NCI-H526 treated with DMSO at 0.1 percent for 48 hours (cell line): ENCODE measurements at regions not wholly inside any gene's neighbourhood (a gene's known extent, or its start where the extent isn't known, plus 50 kb on each side); places are given as distances from the start of the nearest gene placed in this dataset.
"Not testable (repeated sequence)": the region's sequence is repeated elsewhere in the genome, so short reads cannot be mapped to it uniquely, and the experiment has no call there.

ENCODE experiments used
- DNase-seq: peaks from one replicate; lab custom pipeline; 2025; lab: John Stamatoyannopoulos, UW

DNA sequence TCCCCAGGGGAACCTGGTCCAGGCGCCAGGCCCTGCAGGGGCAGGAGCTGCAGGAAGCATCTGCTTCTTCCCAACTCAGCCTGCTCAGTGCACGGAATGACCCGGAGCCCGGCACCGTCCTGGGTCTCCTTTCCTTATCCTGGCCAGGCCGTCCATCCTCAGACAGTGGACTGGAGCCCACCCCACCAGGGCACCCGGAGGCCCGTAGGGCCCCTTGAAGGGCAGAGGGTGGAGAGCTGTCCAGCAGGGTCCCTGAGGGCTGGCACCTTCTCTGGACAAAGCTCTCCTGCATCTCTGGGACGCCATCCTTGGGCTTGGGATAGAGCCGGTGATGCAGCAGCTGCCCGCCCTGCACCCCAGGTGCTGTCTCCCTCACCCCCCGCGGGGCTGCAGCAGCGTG, 207.9 kb downstream of the TMEM121 start:
- not testable (repeated sequence) for DNase-seq

DNA sequence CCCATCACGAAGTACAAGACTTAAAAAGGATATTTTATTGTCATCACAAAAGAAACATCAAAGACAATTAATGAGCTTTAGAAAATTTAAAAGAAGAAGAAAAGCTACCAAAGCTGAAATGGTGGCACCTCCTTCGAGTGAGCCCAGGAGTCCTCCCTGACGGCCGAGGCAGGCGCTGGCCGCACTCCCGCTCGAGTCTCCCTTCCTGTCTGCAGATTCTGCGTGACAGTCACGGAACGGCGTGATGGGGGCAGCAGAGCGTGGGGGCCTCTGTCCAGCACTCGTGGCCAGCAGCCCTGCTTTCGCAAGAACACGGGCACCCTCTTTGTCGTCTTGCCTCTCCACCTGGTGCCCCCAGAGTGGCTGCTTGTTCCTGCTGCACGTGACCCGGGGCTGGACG, 209.9 kb downstream of the TMEM121 start:
- DNase-seq: not testable (repeated sequence)

DNA sequence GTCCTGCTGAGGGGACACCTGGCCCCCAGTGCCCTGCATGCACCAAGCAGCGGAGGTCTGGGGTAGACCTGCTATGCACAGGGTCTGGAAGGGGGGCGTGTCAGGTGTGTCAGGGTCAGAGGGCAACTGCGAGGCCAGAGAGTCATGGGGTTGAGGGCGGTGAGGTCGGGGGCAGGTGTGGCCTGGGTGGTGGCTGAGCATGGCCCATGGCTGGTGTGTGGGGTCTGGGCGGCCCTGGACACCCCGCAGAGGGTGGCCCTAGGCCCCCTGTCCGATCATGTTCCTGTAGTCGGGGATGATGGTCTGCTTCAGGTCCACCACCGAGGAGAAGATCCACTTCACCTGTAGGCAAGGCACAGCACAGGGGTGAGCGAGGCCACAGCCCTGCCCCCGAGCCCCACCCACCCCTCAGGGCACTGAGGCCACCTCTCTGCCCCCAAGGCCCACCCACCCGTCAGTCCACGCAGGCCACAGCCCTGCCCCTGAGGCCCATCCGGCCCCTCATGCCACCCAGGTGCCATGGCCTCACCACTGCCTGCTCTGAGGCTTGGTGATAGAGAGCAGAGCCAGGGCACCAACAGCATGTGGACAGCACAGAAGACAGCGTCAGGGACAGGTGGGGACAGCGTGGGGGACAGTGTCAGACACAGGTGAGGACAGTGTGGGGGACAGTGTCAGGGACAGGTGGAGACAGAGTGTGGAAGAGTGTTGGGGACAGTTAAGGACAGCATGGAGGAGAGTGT, 211.3 kb downstream of the TMEM121 start:
- DNase-seq: no peak

DNA sequence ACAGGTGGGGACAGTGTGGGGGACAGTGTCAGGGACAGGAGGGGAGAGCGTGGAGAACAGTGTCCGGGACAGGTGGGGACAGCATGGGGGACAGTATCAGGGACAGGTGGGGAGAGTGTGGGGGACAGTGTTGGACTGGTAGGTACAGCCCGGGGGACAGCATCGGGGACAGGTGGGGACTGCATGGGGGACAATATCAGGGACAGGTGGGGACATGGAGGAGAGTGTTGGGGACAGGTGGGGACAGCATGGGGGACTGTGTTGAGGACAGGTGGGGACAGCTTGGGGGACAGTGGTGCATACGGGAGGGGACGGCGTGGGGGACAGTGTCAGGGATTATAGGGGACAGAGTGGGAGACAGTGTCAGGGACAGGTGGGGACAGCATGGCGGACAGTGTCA, 212.3 kb downstream of the TMEM121 start:
- DNase-seq: no peak

DNA sequence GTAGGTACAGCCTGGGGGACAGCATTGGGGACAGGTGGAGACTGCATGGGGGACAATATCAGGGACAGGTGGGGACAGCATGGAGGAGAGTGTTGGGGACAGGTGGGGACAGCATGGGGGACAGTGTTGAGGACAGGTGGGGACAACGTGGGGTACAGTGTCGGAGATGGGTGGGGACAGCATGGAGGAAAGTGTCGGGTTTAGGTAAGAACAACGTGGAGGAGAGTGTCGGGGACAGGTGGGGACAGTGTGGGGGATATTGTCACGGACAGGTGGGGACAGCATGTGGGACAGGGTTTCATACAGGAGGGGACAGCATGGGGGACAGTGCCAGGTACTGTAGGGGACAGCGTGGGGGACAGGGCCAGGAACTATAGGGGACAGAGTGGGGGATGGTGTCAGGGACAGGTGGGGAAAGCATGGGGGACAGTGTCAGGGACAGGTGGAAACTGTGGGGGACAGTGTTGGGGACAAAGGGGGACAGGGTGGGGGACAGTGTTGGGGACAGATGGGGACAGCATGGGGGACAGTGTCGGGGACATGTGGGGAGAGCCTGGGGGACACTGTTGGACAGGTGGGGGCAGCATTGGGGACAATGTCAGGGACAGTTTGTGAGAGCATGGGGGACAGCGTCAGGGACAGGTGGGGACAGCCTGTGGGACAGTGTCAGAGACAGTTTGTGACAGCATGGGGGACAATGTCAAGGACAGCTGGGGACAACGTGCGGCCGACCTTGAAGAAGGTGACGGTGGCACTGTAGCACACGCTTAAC, 213.1 kb downstream of the TMEM121 start:
- DNase-seq: no peak

DNA sequence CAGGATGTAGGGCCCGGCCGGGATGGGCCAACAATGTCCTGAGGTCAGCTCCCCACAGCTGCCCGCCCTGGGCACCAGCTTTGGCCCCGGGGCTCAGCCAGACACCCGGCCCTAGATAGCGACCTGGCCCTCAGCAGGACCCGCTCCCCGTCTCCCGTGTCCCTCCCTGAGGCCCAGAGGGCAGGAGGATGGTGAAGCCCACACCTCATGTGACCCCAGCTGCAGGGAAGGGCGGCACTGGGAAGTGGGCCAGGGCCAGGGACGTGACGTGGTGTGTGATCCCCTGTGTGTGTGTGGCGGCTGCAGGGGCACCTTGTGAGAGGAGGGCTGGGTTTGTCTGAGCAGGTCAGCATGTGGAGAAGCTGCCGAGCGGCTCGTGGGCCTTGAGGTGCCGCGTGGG, 213.9 kb downstream of the TMEM121 start:
- DNase-seq: not testable (repeated sequence)

DNA sequence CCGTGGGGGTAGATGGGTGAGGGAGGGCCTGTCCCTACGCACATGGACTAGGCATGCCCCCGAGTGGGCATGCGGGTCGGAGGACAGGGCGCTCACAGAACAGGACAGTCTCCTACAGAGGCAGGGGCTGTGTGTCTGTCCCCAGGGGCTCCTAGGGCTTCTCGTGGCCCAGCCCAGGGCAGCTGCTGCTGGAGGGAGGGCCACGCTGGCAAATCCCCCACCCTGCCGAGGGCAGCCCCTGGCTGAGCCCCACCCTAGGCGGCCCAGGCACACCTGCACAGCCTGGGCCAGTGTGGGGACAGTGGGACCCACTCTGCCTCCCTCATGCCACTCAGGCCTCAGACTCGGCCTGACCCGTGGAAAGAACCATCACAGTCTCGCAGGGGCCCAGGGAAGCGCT, 214.6 kb downstream of the TMEM121 start:
- DNase-seq: not testable (repeated sequence)

DNA sequence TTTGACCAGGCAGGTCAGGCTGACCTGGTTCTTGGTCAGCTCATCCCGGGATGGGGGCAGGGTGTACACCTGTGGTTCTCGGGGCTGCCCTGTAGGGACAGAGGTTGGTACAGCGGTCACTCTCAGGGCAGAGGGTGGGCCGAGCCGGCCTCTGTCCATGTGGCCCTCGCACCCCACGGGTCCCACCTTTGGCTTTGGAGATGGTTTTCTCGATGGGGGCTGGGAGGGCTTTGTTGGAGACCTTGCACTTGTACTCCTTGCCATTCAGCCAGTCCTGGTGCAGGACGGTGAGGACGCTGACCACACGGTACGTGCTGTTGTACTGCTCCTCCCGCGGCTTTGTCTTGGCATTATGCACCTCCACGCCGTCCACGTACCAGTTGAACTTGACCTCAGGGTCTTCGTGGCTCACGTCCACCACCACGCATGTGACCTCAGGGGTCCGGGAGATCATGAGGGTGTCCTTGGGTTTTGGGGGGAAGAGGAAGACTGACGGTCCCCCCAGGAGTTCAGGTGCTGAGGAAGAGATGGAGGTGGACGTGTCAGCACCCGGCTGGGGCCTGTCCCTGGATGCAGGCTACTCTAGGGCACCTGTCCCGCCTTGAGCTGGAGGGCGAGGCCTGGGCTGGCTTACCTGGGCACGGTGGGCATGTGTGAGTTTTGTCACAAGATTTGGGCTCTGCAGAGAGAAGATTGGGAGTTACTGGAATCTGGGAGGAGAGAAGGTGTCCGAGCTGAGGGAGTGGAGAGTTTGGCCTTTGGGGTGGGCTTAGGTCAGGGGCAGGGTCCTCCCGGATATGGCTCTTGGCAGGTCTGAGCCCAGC, 215.5 kb downstream of the TMEM121 start:
- not testable (repeated sequence) for DNase-seq

DNA sequence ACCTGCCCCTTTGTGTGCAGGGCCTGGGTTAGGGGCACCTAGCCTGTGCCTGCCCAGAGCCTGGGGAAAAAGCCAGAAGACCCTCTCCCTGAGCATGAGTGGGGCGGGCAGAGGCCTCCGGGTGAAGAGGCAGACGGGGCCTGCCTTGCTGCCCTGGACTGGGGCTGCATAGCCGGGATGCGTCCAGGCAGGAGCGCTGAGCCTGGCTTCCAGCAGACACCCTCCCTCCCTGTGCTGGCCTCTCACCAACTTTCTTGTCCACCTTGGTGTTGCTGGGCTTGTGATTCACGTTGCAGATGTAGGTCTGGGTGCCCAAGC, 216.1 kb downstream of the TMEM121 start:
- no peak for DNase-seq

DNA sequence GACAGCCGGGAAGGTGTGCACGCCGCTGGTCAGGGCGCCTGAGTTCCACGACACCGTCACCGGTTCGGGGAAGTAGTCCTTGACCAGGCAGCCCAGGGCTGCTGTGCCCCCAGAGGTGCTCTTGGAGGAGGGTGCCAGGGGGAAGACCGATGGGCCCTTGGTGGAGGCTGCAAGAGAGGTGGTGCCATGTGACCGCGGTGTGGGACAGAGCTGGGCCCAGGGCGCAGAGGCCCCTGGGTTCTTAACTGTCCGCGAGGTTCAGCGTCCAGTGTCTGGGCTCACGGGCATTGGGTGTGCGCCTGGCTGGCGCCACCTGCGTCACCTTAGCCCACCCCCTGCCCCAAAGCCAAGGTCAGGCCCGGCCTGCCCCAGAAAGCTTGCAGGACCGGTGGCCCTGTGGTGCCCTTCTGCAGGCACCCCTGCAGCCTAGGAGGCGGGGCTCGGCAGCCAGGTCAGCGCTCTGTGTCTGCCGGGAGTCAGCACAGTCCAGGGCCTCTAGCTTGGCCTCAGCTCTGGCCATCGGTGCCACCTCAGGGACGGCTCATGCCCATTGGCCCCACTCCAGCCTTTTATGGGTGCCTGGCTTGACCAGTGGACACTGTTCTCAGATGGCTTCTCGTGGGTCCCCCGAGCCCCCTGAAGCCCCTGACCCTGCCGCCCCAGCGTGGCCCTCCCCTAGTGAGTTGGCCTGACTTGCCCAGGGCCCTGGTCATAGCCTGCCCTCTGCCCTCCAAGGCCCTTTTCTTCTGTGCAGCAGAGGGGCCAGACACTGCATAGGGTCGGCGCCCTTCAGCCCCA, 216.7 kb downstream of the TMEM121 start:
- DNase-seq: not testable (repeated sequence)

DNA sequence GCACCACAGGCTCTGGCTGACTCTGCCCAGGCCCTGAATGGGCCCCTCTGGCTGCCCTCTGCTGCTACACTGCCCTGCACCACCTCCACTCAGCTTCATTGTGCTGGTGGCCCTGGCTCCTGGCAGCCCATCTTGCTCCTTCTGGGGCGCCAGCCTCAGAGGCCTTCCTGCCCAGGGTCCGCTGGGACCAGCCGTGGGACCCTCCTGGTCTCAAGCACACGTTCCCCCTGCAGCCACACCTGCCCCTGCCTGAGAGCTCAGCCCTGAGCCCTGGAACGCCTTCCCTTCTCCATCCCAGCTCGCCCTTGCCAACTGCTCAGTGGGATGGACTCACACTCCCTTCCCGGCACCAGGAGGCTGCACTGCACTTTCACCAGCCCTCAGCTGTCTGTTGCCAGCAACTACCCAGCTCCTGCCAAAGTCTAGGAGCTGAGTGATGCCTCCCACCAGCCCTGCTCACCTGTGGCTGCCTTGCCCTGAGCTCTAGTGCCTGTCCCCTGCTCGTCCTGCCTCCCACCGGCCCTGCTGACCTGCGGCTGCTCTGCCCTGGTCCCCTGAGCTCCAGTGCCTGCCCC, 217.9 kb downstream of the TMEM121 start:
- DNase-seq: not testable (repeated sequence)

DNA sequence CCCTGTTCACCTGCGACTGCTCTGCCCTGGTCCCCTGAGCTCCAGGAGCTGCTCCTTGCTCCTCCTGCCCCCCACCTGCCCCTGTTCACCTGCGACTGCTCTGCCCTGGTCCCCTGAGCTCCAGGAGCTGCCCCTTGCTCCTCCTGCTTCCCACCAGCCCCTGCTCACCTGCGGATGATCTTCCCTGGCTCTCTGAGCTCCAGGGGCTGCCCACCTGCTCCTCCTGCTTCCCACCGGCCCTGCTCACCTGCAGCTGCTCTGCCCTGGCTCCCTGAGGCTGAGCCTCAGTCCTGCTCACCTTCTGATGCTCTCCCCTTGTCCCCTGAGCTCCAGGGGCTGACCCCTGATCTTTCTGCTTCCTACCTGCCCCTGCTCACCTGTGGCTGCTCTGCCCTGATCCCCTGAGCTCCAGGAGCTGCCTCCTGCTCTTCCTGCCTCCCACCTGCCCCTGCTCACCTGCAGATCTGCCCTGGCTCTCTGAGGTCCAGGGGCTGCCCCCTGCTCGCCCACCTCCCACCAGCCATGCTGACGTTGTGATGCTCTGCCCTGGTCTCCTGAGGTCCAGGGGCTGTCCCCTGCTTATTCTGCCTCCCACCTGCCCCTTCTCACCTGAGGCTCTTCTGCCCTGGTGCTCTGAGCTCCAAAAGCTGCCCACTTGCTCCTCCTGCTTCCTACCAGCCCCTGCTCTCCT, 219.2 kb downstream of the TMEM121 start:
- no peak for DNase-seq

DNA sequence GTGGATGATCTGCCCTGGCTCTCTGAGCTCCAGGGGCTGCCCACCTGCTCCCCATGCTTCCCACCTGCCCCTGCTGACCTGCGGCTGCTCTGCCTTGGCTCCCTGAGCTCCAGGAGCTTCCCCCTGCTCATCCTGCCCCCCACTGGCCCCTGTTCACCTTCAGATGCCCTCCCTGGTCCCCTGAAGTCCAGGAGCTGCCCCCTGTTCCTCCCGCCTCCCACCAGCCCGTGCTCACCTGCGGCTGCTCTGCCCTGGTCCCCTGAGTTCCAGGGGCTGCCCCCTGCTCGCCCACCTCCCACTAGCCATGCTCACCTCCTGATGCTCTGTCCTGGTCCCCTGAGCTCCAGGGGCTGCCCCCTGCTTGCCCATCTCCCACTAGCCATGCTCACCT, 219.7 kb downstream of the TMEM121 start:
- DNase-seq: no peak

DNA sequence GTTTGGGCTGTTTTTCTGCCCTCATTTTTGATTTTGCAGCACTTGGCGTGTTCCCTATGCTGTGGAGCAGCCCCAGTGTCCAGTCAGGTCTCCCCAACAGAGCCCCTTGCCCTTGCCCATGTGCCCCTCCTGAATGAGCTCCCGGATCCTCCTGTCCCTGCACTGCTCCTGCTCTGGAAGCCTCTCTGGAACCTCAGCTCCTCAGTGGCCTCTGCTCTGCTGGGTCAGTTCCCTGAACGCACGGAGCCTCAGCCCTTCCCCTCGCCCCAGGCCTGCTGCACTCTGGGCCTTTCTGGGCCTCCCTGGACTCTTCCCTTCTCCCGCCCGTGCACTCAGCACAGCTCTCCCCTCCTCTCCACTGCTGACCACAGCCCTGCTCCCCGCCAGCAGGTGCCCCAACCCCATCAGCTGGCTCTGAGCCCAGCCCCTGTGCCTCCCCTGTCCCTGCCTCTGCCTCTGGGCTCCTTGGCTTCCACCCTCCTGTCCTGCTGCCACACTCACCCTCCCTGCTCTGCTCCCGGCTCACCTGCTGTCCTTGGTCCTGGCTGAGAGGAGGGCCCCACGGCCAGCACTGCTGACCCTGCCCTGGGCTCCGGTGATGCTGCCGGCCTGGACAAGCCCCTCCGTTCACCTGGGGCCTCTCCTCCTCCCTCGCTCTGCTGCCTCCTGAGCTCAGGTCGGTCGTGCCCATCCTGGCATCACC, 220.6 kb downstream of the TMEM121 start:
- not testable (repeated sequence) for DNase-seq

DNA sequence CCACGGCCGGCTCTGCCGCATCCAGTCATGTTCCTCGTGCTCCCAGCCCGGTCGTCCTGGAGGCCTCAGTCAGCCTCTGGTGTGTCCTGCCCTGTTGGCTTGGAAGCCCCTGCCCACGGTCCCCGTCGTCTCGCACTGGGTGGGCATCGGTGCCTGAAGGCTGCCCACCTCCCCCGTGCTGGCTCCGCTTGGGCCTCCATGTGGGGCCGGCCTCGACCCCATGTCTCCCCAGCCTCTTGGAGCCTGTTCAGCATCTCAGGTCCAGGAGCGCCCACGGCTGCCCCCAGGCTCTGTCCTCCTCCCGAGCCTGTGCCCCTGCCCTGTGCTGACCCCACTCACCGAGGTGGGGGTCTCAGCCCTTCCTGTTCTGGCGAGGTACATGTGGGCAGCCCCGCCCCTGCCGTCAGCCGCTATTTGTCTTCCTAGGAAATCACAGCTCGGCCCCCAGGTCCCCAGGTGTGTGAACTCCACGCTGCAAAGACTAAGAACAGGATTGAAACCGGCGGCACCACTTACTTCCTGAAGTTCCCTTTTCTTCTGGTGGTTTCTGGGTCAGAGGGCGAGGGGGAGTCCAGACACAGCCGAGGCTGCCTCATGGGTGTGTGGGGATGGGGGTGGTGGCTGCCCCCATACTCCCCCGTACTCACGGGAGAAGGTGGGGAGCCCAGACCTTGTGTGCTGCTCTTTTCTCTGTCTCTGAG, 221.3 kb downstream of the TMEM121 start:
- not testable (repeated sequence) for DNase-seq

DNA sequence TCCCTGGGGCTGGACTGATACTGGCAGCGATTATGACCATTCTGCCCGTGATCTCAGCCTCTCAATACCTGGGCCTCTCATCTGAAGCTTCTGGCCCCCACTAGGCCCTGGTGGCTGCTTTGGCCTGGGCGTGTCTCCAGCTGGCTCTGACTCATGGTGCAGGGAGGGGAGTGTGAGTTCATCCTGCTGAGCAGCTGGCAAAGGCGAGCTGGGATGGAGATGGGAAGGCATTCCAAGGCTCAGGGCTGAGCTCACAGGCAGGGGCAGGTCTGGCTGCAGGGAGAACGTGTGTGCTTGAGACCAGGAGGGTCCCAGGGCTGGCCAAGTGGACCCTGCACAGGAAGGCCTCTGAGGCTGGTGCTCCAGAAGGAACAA, 221.8 kb downstream of the TMEM121 start:
- no peak for DNase-seq

DNA sequence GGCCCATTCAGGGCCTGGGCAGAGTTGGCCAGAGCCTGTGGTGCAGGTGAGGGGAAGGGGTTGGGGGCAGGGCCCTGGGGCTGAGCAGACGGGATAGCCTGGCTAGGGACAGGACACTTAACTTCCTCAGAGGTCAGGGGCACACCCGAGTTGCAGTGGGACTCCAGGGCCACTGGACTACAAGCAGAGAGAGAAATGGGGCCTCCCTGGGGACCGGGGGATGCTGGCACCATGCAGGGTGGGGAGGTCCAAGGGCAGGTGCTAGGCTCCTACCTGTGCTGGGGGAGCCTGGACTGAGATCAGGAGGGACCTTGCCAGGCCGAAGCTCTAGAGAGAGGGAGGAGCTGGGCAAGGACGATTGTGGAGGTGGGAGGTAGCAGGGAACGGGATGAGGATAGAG, 222.3 kb downstream of the TMEM121 start:
- not testable (repeated sequence) for DNase-seq

DNA sequence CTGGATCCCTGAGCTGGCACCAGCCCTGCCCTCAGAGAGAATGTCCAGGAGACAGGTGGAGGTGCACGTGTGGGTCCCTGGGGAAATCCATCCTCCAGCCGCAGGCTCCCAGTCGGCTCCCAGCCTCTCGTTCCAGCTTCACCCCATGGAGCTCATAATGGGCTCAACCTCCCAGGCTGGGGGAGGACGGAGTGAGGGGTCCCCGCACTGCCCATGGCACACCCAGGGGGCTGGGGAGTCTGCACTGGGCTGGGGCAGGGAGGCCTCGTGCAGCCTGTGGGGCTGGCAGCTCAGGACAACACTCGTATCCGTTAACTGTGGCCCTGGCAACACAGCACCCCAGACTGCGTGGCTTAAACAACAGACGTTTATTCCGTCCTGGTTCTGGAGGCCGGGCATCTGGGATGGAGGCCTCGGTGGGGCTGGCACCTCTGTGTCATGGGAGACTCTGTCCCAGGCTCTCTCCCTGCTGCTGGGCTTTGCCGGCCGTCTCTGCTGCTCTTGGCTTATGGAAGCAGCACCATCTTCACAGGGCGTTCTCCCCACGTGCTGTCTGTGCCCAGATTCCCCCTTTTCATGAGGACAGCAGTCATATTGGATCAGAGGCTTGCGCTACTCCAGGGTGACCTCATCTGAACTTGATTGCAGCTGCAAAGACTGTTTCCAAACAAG, 223.6 kb downstream of the TMEM121 start:
- not testable (repeated sequence) for DNase-seq

DNA sequence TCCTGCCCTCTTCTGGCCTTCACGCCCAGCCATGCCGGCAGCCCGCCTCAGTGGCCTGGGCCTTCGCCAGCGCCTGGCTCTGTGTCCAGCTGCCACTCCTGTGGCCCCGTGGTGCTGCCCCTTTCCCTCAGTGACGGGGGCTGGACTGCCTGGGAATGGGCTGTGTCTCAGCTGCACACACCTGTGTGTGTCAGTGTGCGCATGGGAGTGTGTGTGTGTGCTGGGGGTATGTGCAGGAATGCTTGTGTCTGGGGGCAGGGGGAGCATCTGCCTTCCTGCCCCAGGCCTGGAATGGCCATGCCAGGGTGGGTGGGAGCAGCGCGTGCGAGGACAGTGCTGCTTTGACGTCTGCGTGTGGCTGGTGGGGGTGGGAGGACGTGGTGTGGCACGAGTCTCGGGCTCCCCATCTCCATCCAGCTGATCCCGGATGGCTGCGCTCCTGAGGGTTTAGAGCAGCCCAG, 224.9 kb downstream of the TMEM121 start:
- not testable (repeated sequence) for DNase-seq
